Prostate gland (tissue), 2 donors: ENCODE measurements at regions not wholly inside any gene's neighbourhood (a gene's known extent, or its start where the extent isn't known, plus 50 kb on each side); places are given as distances from the start of the nearest gene placed in this dataset.
"Not testable (repeated sequence)": the region's sequence is repeated elsewhere in the genome, so short reads cannot be mapped to it uniquely, and the experiment has no call there.

Experiments used
- DNase-seq: peaks from one replicate; pipeline ENCODE4 v3.0.0-alpha.2; 2019; ENCODE audit warnings: low spot score
- H3K27ac ChIP-seq, 2 donors: fragments of 200-600 bp; sonication (generic); 2 replicates each; pipeline ENCODE4 v1.5.1; 2017 to 2019
- H3K27me3 ChIP-seq: fragments of 200-600 bp; sonication (generic); replicated peaks from 2 replicates; pipeline ENCODE4 v1.5.1; 2019; ENCODE audit not compliant: insufficient read depth
- H3K36me3 ChIP-seq, 2 donors: fragments of 200-600 bp; sonication (generic); 1 replicate in 1 of 2; 2 replicates in 1 of 2; pipeline versions ENCODE4 v1.5.1 to v1.8.1; 2017 to 2019
- H3K4me1 ChIP-seq: fragments of 200-600 bp; sonication (generic); replicated peaks from 2 replicates; pipeline ENCODE4 v1.5.1; 2019
- H3K4me3 ChIP-seq, 2 donors: fragments of 200-600 bp; sonication (generic); 2 replicates each; pipeline ENCODE4 v1.5.1; 2017 to 2019
- H3K9me3 ChIP-seq: fragments of 200-600 bp; sonication (generic); 2 replicates; pipeline ENCODE4 v1.5.1; 2017
- POLR2A ChIP-seq: fragments of 450-650 bp; IDR thresholded peaks from one replicate; pipeline ENCODE4 v1.6.1; 2016; ENCODE audit warnings: antibody characterized with exemption, mild to moderate bottlenecking
- POLR2AphosphoS5 ChIP-seq: sonication (generic); formaldehyde crosslinking; IDR thresholded peaks from one replicate; pipeline ENCODE4 v1.6.1; 2017; ENCODE audit warnings: antibody characterized with exemption
- WGBS: methylation state at CpG from one replicate; pipeline ENCODE4 v1.1.5; 2018; 5-methylcytosine and 5-hydroxymethylcytosine counted together
- intact Hi-C: fragments of 100-400 bp; cut with DNase I; formaldehyde crosslinking; loops from one replicate; pipeline ENCODE4 v1.14.2; 2022
- TF ChIP-seq, protein P1 (sequence below), 4 experiments: fragments of 200-600 bp in 2 of 4; fragments of 450-650 bp in 2 of 4; sonication (generic) in 2 of 4; IDR thresholded peaks; 1 replicate in 3 of 4; 2 replicates in 1 of 4; pipeline ENCODE4 v1.5.1; 2016 to 2019; ENCODE audit warnings: antibody characterized with exemption in 4 of 4, mild to moderate bottlenecking in 2 of 4, moderate library complexity in 2 of 4

DNA sequence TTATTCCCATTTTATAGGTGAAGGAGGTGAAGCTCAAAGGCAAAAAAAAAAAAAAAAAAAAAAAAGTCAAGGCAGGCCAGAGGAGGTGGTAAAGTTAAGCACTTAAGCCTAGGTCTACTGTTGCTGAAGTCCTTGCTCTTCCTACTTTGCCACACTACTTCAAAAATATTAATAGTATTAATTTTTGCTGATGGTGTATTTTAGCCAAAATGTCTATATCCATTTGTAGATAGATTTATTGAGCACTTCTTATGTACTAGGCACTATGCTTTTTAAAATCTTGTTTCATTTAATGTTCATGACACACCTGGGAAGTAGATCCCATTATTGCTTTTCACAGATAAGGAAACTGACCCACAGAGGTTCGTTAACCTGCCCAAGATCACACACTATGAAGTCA, 247.1 kb upstream of the P2RY1 start:
- intact Hi-C loops, result no loop called here
- TF ChIP-seq POLR2AphosphoS5 (no peak), POLR2A (no peak)
- TF ChIP-seq, protein P1, sequence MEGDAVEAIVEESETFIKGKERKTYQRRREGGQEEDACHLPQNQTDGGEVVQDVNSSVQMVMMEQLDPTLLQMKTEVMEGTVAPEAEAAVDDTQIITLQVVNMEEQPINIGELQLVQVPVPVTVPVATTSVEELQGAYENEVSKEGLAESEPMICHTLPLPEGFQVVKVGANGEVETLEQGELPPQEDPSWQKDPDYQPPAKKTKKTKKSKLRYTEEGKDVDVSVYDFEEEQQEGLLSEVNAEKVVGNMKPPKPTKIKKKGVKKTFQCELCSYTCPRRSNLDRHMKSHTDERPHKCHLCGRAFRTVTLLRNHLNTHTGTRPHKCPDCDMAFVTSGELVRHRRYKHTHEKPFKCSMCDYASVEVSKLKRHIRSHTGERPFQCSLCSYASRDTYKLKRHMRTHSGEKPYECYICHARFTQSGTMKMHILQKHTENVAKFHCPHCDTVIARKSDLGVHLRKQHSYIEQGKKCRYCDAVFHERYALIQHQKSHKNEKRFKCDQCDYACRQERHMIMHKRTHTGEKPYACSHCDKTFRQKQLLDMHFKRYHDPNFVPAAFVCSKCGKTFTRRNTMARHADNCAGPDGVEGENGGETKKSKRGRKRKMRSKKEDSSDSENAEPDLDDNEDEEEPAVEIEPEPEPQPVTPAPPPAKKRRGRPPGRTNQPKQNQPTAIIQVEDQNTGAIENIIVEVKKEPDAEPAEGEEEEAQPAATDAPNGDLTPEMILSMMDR (IDR thresholded peaks at IDR 0.05), result no peak
- Histone ChIP-seq H3K4me1 (no peaks in the 10 kb centered on the region), H3K27me3 (no peaks in the 10 kb centered on the region), H3K9me3 (no peaks in the 10 kb centered on the region), H3K36me3 (no peaks in the 10 kb centered on the region), H3K27ac (no peak overlapping the region), H3K4me3 (no peak overlapping the region)
- 89% methylated on average over 1 of the region's 1 CpG for WGBS
- no peak for DNase-seq

DNA sequence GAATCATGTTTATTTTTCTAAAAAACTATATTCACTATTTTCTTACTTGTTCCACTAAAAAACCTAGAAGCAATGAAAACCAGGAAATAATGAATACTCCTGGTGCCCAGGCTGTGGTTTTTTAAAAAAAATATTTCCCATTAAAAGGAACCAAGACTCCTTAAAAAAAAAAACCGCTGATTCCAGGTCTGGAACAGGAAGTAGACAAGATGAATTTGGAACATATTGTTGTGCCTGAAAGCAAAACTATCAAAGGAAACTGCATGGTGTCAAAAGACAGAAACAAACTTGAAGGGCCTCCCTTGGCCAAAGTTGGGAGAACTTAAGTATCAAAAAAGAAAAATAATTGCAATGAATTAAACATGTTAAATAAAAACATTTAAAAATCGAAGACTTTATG, 245.3 kb upstream of the P2RY1 start:
- H3K9me3 ChIP-seq, result no peaks in the 10 kb centered on the region
- 65% methylated on average over 2 of the region's 2 CpGs for WGBS
- TF ChIP-seq POLR2A, result no peak
- TF ChIP-seq, protein P1 (IDR thresholded peaks at IDR 0.05), result no peak
- no peak overlapping the region for H3K4me3 ChIP-seq
- intact Hi-C loops, result no loop called here
- no peaks in the 10 kb centered on the region for H3K36me3 ChIP-seq
- DNase-seq, result no peak
- H3K4me1 ChIP-seq, result no peaks in the 10 kb centered on the region
- H3K27me3 ChIP-seq, result no peaks in the 10 kb centered on the region
- no peak overlapping the region for H3K27ac ChIP-seq

DNA sequence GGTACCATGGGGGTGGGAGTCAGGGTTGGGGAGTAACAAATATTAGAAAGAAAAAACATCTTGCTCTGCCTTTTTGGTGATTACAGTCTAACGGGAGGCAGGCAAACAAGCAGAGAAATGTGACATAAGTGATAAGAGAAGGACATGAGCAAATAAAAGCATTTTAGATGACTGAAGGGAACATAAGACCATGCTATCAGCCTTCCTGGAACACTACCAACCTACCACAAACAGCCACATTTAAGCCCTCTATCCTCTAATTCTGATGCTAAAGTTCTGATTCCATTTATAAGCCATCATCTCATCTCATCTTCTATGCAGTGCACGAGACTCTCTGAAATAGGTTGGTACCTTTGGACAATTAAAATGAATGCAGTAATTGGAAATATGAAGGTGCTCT, 243.4 kb upstream of the P2RY1 start:
- 79% methylated on average over 2 of the region's 2 CpGs for WGBS
- intact Hi-C loops, result no loop called here

DNA sequence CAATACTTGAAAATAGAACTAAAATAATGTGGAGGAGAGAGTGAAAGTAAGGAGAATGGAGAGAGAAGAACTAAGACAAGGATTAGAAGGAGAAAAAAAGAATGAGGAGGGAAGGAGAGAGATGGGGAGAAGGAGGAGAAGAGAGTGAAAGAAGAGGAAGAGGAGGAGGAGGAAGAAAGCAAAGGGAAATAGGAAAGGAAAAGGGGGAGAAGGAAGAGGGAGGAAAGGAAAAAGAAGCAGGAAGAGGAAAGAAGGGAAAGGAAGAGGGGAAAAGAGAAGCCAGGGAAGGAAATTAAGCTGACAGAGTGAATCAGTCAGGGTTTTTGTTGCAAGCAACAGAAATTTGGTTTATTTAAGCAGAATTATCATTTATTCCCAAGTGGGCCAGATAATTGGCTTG, 241.7 kb upstream of the P2RY1 start:
- Histone ChIP-seq H3K27ac (no peak overlapping the region), H3K27me3 (no peaks in the 10 kb centered on the region), H3K4me1 (no peaks in the 10 kb centered on the region), H3K9me3 (no peaks in the 10 kb centered on the region), H3K36me3 (no peaks in the 10 kb centered on the region), H3K4me3 (no peak overlapping the region)
- intact Hi-C loops, result no loop called here
- TF ChIP-seq POLR2A (no peak), POLR2AphosphoS5 (no peak)
- TF ChIP-seq, protein P1 (IDR thresholded peaks at IDR 0.05), result no peak
- no peak for DNase-seq

More for the DNA sequence above, 243.4 kb upstream of the P2RY1 start:
- no peaks in the 10 kb centered on the region for H3K36me3 ChIP-seq
- no peaks in the 10 kb centered on the region for H3K9me3 ChIP-seq
- TF ChIP-seq, protein P1 (IDR thresholded peaks at IDR 0.05), result no peak
- TF ChIP-seq POLR2AphosphoS5 (no peak), POLR2A (no peak)
- H3K27me3 ChIP-seq, result no peaks in the 10 kb centered on the region
- H3K27ac ChIP-seq, result no peak overlapping the region
- H3K4me3 ChIP-seq, result no peak overlapping the region
- no peak for DNase-seq
- no peaks in the 10 kb centered on the region for H3K4me1 ChIP-seq

DNA sequence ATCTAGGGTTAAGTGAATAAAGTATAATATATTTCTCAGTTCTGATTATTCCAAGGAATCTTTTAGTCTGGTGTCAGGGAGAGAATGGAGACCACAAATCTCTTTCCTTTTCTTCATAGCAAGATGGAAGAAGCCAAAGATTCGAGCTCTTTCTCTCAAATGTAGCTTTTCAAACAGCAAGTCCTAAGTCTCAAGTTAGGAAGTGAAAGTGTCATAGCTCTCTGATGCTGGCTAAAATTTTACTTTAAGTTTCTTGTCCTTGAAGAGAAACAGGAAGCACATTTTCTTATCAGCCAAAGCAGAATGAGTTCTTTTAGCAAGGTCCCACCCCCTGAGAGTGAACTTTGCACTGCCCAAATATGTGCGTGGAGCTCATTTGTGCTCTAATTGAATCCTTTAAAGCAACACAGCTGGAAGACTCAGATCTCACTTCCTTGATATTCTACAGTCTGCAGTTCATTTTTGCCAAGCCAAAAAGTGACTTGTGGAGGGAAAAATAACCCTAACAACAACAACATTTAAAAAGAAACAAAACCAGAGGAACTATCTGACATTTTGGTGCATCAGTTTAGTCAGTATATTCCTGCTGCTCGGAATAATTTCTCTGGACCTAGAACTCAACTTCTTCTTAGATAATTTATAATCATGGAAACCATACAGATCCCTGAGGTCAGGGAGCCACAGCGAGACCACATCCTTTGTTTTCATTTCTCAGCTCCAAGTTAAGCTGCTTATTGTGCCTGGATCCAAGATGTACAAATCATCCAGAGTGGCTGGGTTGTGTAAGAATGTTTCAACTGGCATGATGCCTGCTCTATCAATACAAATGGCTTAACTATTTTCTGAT, 238.7 kb upstream of the P2RY1 start:
- Histone ChIP-seq H3K9me3 (no peaks in the 10 kb centered on the region), H3K27ac (peak overlapping the region; percentile 10 to 25), H3K27me3 (no peaks in the 10 kb centered on the region), H3K4me1 (no peaks in the 10 kb centered on the region), H3K4me3 (no peak overlapping the region), H3K36me3 (no peaks in the 10 kb centered on the region)
- WGBS, result 42% methylated on average over 4 of the region's 4 CpGs
- DNase-seq, result no peak
- intact Hi-C loops, result no loop called here
- TF ChIP-seq POLR2AphosphoS5 (no peak), POLR2A (no peak)
- TF ChIP-seq, protein P1 (IDR thresholded peaks at IDR 0.05), result no peak

DNA sequence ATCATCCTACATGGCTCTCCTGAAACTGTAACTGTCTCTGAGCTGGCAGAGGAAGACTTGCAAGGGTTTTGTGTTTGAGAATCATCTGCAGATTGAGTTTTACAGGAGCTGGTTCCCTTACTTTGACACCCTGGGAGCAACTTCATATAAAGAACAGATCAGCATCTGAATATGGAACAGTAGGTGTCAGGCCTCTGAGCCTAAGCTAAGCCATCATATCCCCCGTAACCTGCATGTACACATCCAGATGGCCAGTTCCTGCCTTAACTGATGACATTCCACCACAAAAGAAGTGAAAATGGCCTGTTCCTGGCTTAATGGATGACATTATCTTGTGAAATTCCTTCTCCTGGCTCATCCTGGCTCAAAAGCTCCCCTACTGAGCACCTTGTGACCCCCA, 238.1 kb upstream of the P2RY1 start:
- DNase-seq, H3K36me3 ChIP-seq, intact Hi-C loops, H3K27ac ChIP-seq, H3K4me1 ChIP-seq, H3K4me3 ChIP-seq, H3K27me3 ChIP-seq, H3K9me3 ChIP-seq: not testable (repeated sequence)
- 95% methylated on average over 1 of the region's 1 CpG for WGBS
